K562 (cell line): ENCODE measurements at regions not wholly inside any gene's neighbourhood (a gene's known extent, or its start where the extent isn't known, plus 50 kb on each side); places are given as distances from the start of the nearest gene placed in this dataset.

ENCODE experiments used
- ATAC-seq: fragments of 200-7000 bp; cut with Tn5 transposase; 3 replicates; pipeline ENCODE4 v1.9.1; 2020; ENCODE audit warnings: moderate library complexity
- BruUV-seq: library from RNA; stranded (reverse); fragments of 400-500 nt; replicated peaks from 2 replicates; lab custom pipeline; 2021; lab: Mats Ljungman, UMichigan
- CTCF ChIA-PET: fragments of 300-600 bp; formaldehyde crosslinking; extraction: SDS; loops from one replicate; lab custom pipeline; 2021; ENCODE audit warnings: low intra/inter-chr PET ratio; lab: Yijun Ruan, JAX
- POLR2A ChIA-PET: fragments of 300-600, 350-650 bp; sonication (Branson Sonifier 250); formaldehyde crosslinking; extraction: SDS; loops from one replicate; lab custom pipeline; 2021; ENCODE audit warnings: antibody characterized with exemption, inconsistent platforms; lab: Yijun Ruan, JAX
- DNase-seq, 4 experiments: peaks; one replicate each; pipeline versions ENCODE4 v3.0.0 to v3.0.0-alpha.2; 2011 to 2018; ENCODE audit warnings: low spot score in 3 of 4, mixed read lengths in 3 of 4; ENCODE audit errors: extremely low read depth in 1 of 4
- FAIRE-seq: peaks from 2 replicates; lab custom pipeline; 2011; peaks lifted over from hg19 to GRCh38; lab: Jason Lieb, UNC
- H2AFZ ChIP-seq: 2 replicates; pipeline ENCODE4 v1.6.0; 2011; ENCODE audit warnings: low read depth, low read length, control low read depth, inconsistent platforms
- H3K27ac ChIP-seq: fragments of 200-600 bp; 3 replicates; pipeline ENCODE4 v1.8.0; 2011; ENCODE audit warnings: low read depth, mild to moderate bottlenecking, control low read depth, inconsistent platforms, low read length, moderate library complexity, mixed read lengths; ENCODE audit errors: extremely low read depth
- H3K27me3 ChIP-seq, 2 experiments: fragments of 300-600 bp in 1 of 2; 2 replicates in 1 of 2; 3 replicates in 1 of 2; pipeline versions ENCODE4 v1.6.0 to v1.8.0; 2011; ENCODE audit warnings: inconsistent platforms in 2 of 2, low read length in 2 of 2, mild to moderate bottlenecking in 1 of 2, mixed read lengths in 1 of 2, moderate library complexity in 1 of 2; ENCODE audit not compliant: control insufficient read depth in 2 of 2, insufficient read depth in 2 of 2
- H3K36me3 ChIP-seq: fragments of 300-600 bp; 3 replicates; pipeline ENCODE4 v1.8.0; 2011; ENCODE audit warnings: mild to moderate bottlenecking, low read length, inconsistent platforms; ENCODE audit not compliant: control insufficient read depth, insufficient read depth
- H3K4me1 ChIP-seq, 2 experiments: fragments of 200-600 bp in 1 of 2; replicated peaks in 1 of 2; 2 replicates in 1 of 2; 3 replicates in 1 of 2; pipeline versions ENCODE4 v1.5.1 to v1.8.0; 2011; ENCODE audit warnings: inconsistent platforms in 2 of 2, low read length in 2 of 2, mild to moderate bottlenecking in 1 of 2, mixed read lengths in 1 of 2, moderate library complexity in 1 of 2; ENCODE audit not compliant: control insufficient read depth in 2 of 2, insufficient read depth in 2 of 2
- H3K4me2 ChIP-seq: 2 replicates; pipeline ENCODE4 v1.6.1; 2011; ENCODE audit warnings: low read length, control low read depth, inconsistent platforms, mixed read lengths; ENCODE audit not compliant: insufficient read depth
- H3K4me3 ChIP-seq: fragments of 200-600 bp; sonication (generic), shearing (Covaris generic); 2 replicates; pipeline ENCODE4 v1.5.1; 2016; ENCODE audit warnings: control low read depth, inconsistent platforms
- H3K79me2 ChIP-seq: fragments of 200-600 bp; 3 replicates; pipeline ENCODE4 v1.8.0; 2011; ENCODE audit warnings: low read length, inconsistent platforms; ENCODE audit not compliant: control insufficient read depth, insufficient read depth
- H3K9ac ChIP-seq, 2 experiments: 2 replicates each; pipeline versions ENCODE4 v1.6.0 to v1.6.1; 2011; ENCODE audit warnings: low read depth in 2 of 2, low read length in 2 of 2, control low read depth in 1 of 2, inconsistent platforms in 1 of 2, mild to moderate bottlenecking in 1 of 2, mixed read lengths in 1 of 2; ENCODE audit not compliant: insufficient read depth in 1 of 2
- H3K9me1 ChIP-seq: one replicate; pipeline ENCODE4 v1.6.0; 2011; ENCODE audit warnings: inconsistent platforms, mild to moderate bottlenecking, low read length, moderate library complexity; ENCODE audit not compliant: control insufficient read depth, insufficient read depth
- H3K9me3 ChIP-seq: replicated peaks from 2 replicates; pipeline ENCODE4 v1.5.1; 2011; ENCODE audit warnings: low read depth, low read length, inconsistent platforms; ENCODE audit not compliant: control insufficient read depth, insufficient read depth
- H4K20me1 ChIP-seq: replicated peaks from 2 replicates; pipeline ENCODE4 v1.6.1; 2011; ENCODE audit warnings: low read length, inconsistent platforms, mixed read lengths; ENCODE audit not compliant: control insufficient read depth, insufficient read depth
- BCL6 ChIP-seq: fragments of 250-450 bp; sonication (Bioruptor Pico); IDR thresholded peaks from 2 replicates; pipeline ENCODE4 v1.4.0; 2020
- PRDM10 ChIP-seq: fragments of 450-650 bp; IDR thresholded peaks from 2 replicates; pipeline ENCODE4 v1.6.1; 2018; ENCODE audit not compliant: partially characterized antibody
- PRMT5 ChIP-seq: sonication (generic); formaldehyde crosslinking; IDR thresholded peaks from 2 replicates; pipeline ENCODE4 v1.5.0; 2020; ENCODE audit warnings: missing genetic modification reagents
- RBM22 ChIP-seq: fragments of 200-400 bp; formaldehyde crosslinking; IDR thresholded peaks from 2 replicates; pipeline ENCODE4 v1.6.1; 2018; ENCODE audit warnings: low read length, low read depth; ENCODE audit not compliant: poor library complexity, severe bottlenecking
- SIN3B ChIP-seq: fragments of 450-650 bp; IDR thresholded peaks from 2 replicates; pipeline ENCODE4 v1.6.1; 2017; ENCODE audit warnings: low read depth, mild to moderate bottlenecking, moderate library complexity
- USF1 ChIP-seq: sonication (generic); formaldehyde crosslinking; IDR thresholded peaks from 2 replicates; pipeline ENCODE4 v1.9.0; 2022; ENCODE audit warnings: mild to moderate bottlenecking, missing genetic modification reagents
- ZBTB1 ChIP-seq: sonication (generic); formaldehyde crosslinking; IDR thresholded peaks from 2 replicates; pipeline ENCODE4 v1.8.1; 2023; ENCODE audit warnings: missing genetic modification reagents, low read depth, mild to moderate bottlenecking, borderline replicate concordance
- ZBTB12 ChIP-seq: fragments of 250-450 bp; sonication (Bioruptor Pico); IDR thresholded peaks from 2 replicates; pipeline ENCODE4 v1.4.0; 2020
- ZNF41 ChIP-seq: fragments of 250-450 bp; sonication (Bioruptor Pico); conservative IDR thresholded peaks from 2 replicates; pipeline ENCODE4 v1.4.0; 2020; ENCODE audit warnings: mild to moderate bottlenecking
- ZNF717 ChIP-seq: fragments of 250-450 bp; sonication (Bioruptor Pico); IDR thresholded peaks from 2 replicates; pipeline ENCODE4 v1.5.0; 2021
- WGBS: fragments of 100-300 bp; shearing (Covaris generic); methylation state at CpG from one replicate; pipeline ENCODE4 v1.1.6; 2016; ENCODE audit warnings: low coverage, mixed read lengths; ENCODE audit not compliant: insufficient coverage; ENCODE audit errors: missing lambda C conversion rate; 5-methylcytosine and 5-hydroxymethylcytosine counted together
- in situ Hi-C: fragments of 300-500 bp; cut with MboI; formaldehyde crosslinking; loops from 4 replicates; pipeline ENCODE4 v1.15.0; 2018; ENCODE audit warnings: inconsistent platforms, mixed read lengths
- intact Hi-C: fragments of 100-400 bp; cut with micrococcal nuclease; formaldehyde crosslinking; loops from 2 replicates; pipeline ENCODE4 v1.14.2; 2022
- TF ChIP-seq, protein P1 (sequence below): sonication (generic); formaldehyde crosslinking; IDR thresholded peaks from 2 replicates; pipeline ENCODE4 v1.8.1; 2023; ENCODE audit warnings: mild to moderate bottlenecking, missing genetic modification reagents
- TF ChIP-seq, protein P2 (sequence below): sonication (generic); formaldehyde crosslinking; IDR thresholded peaks from 2 replicates; pipeline ENCODE4 v1.5.0; 2020; ENCODE audit warnings: missing genetic modification reagents

- TF ChIP-seq ZBTB1 (CRISPR knock-in tag), result no peak
- no peak for TF ChIP-seq ZNF41
- no peak for TF ChIP-seq RBM22
- no peak for TF ChIP-seq SIN3B
- TF ChIP-seq PRMT5 (CRISPR knock-in tag), result no peak
These were observed 89.8 kb downstream of the PDGFA start (continued) for GRCh38 chr7:429828-430180.

DNA sequence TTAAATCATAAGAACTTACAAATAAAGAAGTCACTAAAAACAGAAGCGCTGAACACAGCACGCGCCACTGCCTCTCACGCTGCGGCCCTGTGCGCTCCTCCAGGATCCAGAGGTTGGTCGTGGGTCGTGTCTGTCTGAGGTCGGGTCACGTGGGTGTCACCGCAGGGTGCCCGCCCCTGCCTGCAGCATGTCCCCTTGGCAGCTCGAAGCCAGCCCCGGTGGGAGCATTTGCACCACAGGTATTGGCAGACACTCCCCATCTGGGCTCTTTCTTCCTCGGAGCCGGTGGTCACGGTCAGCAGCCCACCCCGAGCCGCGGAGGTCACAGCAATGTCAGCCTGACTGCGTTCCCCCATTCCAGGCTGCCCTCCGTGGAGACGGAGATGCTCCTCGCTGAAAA lies 88.6 kb downstream of the PDGFA start:
- Histone ChIP-seq H3K27ac (no peak overlapping the region), H3K9me1 (no peaks in the 10 kb centered on the region), H3K4me3 (no peak overlapping the region), H3K9ac (no peak overlapping the region; a peak in 1 of 4 replicates), H3K4me1 (peaks cover 0 to 39% of the 10 kb centered on the region in 2 experiments; a peak in 2 of 5 replicates), H3K27me3 (peaks cover 52 to 91% of the 10 kb centered on the region in 2 experiments), H2AFZ (no peak overlapping the region), H3K79me2 (no peaks in the 10 kb centered on the region)
- in situ Hi-C loops, result no loop called here
- BruUV-seq, result no TSS peak
- FAIRE-seq, result no peak
- no peak for DNase-seq
- POLR2A ChIA-PET, result interaction anchor here (1.2 to 2.2 kb wide), 2 partner anchors 8 to 18 kb away, joined by 3 to 8 read pairs; no protein-coding TSS in a partner anchor
- TF ChIP-seq PRDM10, result no peak
- TF ChIP-seq, protein P1, sequence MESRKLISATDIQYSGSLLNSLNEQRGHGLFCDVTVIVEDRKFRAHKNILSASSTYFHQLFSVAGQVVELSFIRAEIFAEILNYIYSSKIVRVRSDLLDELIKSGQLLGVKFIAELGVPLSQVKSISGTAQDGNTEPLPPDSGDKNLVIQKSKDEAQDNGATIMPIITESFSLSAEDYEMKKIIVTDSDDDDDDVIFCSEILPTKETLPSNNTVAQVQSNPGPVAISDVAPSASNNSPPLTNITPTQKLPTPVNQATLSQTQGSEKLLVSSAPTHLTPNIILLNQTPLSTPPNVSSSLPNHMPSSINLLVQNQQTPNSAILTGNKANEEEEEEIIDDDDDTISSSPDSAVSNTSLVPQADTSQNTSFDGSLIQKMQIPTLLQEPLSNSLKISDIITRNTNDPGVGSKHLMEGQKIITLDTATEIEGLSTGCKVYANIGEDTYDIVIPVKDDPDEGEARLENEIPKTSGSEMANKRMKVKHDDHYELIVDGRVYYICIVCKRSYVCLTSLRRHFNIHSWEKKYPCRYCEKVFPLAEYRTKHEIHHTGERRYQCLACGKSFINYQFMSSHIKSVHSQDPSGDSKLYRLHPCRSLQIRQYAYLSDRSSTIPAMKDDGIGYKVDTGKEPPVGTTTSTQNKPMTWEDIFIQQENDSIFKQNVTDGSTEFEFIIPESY (CRISPR knock-in tag), result peak; percentile 60; the same call in 1 of the 2 replicates
- TF ChIP-seq, protein P2, sequence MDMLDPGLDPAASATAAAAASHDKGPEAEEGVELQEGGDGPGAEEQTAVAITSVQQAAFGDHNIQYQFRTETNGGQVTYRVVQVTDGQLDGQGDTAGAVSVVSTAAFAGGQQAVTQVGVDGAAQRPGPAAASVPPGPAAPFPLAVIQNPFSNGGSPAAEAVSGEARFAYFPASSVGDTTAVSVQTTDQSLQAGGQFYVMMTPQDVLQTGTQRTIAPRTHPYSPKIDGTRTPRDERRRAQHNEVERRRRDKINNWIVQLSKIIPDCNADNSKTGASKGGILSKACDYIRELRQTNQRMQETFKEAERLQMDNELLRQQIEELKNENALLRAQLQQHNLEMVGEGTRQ (CRISPR knock-in tag), result peak; percentile 37
- no peak for TF ChIP-seq BCL6
- TF ChIP-seq ZNF717 (CRISPR knock-in tag), result no peak
- TF ChIP-seq USF1 (CRISPR knock-in tag), result peak; percentile 34; the same call in 1 of the 2 replicates
- no peak for TF ChIP-seq ZBTB12
- TF ChIP-seq, all 486 proteins: peak for 3
- CTCF ChIA-PET, result no interaction called here
- no peak overlapping the region for H3K4me2 ChIP-seq
- no peaks in the 10 kb centered on the region for H3K9me3 ChIP-seq
- no peaks in the 10 kb centered on the region for H3K36me3 ChIP-seq
- intact Hi-C loops, result no loop called here
- WGBS, result 32% methylated on average over 24 of the region's 24 CpGs
- ATAC-seq, result no peak
- H4K20me1 ChIP-seq, result peaks cover 13% of the 10 kb centered on the region; the same call in 1 of the 2 replicates
